ENCODE measurements at regions not wholly inside any gene's neighbourhood (a gene's known extent, or its start where the extent isn't known, plus 50 kb on each side); places are given as distances from the start of the nearest gene placed in this dataset.
"Not testable (repeated sequence)": the region's sequence is repeated elsewhere in the genome, so short reads cannot be mapped to it uniquely, and the experiment has no call there.

GRCh38 chr15:59785981-59786380 is 96.9 kb upstream of the BNIP2 start:
- not testable (repeated sequence) for DNase-seq (ENCODE audit: low spot score)

GRCh38 chr15:59783774-59784520 is 94.8 kb upstream of the BNIP2 start:
- DNase-seq (ENCODE audit: low spot score) = not testable (repeated sequence)

GRCh38 chr15:59779110-59779509 is 90.0 kb upstream of the BNIP2 start:
- no peak for DNase-seq (ENCODE audit: low spot score)

GRCh38 chr15:59764775-59765174 is 75.7 kb upstream of the BNIP2 start:
- no peak for DNase-seq (ENCODE audit: low spot score)

- DNase-seq (ENCODE audit: low spot score) = no peak
Observed at GRCh38 chr15:59762558-59762957, 73.4 kb upstream of the BNIP2 start.

- not testable (repeated sequence) for DNase-seq (ENCODE audit: low spot score)
Observed at GRCh38 chr15:59760256-59760655, 71.1 kb upstream of the BNIP2 start.

GRCh38 chr15:59751552-59752413 is 62.7 kb upstream of the BNIP2 start:
- DNase-seq (ENCODE audit: low spot score) = peak; percentile 29

GRCh38 chr15:59746777-59747176 is 57.7 kb upstream of the BNIP2 start:
- no peak for DNase-seq (ENCODE audit: low spot score)

GRCh38 chr15:59741274-59741906 is 52.3 kb upstream of the BNIP2 start:
- peak; percentile 29 for DNase-seq (ENCODE audit: low spot score)

GRCh38 chr15:59739557-59740186 is 50.6 kb upstream of the BNIP2 start:
- DNase-seq (ENCODE audit: low spot score) = no peak

All from pons (tissue), 1 donor.